H1 (cell line): ENCODE measurements at regions not wholly inside any gene's neighbourhood (a gene's known extent, or its start where the extent isn't known, plus 50 kb on each side); places are given as distances from the start of the nearest gene placed in this dataset.

Source experiments
- HDAC2 ChIP-seq, 2 experiments: fragments of 300-600 bp in 1 of 2; sonication (generic) in 1 of 2; IDR thresholded peaks; 2 replicates each; pipeline ENCODE4 v1.6.1; 2011 to 2012; ENCODE audit warnings: low read depth in 2 of 2, low read length in 2 of 2, mild to moderate bottlenecking in 2 of 2, moderate library complexity in 2 of 2, borderline replicate concordance in 1 of 2, inconsistent platforms in 1 of 2
- KDM4A ChIP-seq: IDR thresholded peaks from one replicate; pipeline ENCODE4 v1.7.1; 2012; ENCODE audit warnings: low read depth, mild to moderate bottlenecking, moderate library complexity, low read length, inconsistent platforms; ENCODE audit not compliant: severe bottlenecking

GRCh38 chr7:15936991-15937390 lies 250.5 kb upstream of the MEOX2 start (continued):
- TF ChIP-seq HDAC2 (IDR thresholded peaks at IDR 0.05; ENCODE audit: borderline replicate concordance in 1 of 2, low read depth in 2 of 2, low read length in 2 of 2) (no peak), KDM4A (no peak)
